ENCODE measurements at regions not wholly inside any gene's neighbourhood (a gene's known extent, or its start where the extent isn't known, plus 50 kb on each side); places are given as distances from the start of the nearest gene placed in this dataset.
"Not testable (repeated sequence)": the region's sequence is repeated elsewhere in the genome, so short reads cannot be mapped to it uniquely, and the experiment has no call there.

DNA sequence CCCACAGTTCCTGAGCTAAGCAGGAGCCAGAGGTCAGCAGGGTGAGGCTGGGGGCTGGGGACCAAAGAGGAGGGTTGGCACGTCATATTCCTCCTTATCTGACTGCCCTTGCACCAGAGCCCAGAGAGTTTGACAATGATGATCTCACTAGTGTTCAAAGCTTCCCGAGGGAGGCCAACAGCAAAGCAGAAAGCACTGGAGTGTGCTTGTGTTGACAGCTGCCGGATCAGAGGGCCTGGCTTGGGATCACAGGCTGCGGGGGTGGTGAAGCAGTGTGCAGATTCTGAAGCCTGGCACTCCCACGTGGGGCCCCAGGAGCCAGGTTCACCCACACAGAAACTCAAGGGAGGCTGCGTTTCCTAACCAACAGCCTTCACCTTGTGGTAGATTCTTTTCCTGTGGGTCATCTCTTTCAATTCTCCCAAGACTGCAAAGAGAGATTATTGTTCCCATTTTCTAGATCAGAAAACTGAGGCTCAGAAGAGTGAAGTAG is 89.8 kb downstream of the TRIM43 start:
- TF ChIP-seq, protein P1, sequence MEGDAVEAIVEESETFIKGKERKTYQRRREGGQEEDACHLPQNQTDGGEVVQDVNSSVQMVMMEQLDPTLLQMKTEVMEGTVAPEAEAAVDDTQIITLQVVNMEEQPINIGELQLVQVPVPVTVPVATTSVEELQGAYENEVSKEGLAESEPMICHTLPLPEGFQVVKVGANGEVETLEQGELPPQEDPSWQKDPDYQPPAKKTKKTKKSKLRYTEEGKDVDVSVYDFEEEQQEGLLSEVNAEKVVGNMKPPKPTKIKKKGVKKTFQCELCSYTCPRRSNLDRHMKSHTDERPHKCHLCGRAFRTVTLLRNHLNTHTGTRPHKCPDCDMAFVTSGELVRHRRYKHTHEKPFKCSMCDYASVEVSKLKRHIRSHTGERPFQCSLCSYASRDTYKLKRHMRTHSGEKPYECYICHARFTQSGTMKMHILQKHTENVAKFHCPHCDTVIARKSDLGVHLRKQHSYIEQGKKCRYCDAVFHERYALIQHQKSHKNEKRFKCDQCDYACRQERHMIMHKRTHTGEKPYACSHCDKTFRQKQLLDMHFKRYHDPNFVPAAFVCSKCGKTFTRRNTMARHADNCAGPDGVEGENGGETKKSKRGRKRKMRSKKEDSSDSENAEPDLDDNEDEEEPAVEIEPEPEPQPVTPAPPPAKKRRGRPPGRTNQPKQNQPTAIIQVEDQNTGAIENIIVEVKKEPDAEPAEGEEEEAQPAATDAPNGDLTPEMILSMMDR (IDR thresholded peaks at IDR 0.05; ENCODE audit: extremely low read depth in 1 of 2, insufficient read depth in 1 of 2, low read depth in 1 of 2, low read length in 2 of 2): not testable (repeated sequence)
- not testable (repeated sequence) for TF ChIP-seq POLR2AphosphoS5 (IDR thresholded peaks at IDR 0.05; ENCODE audit: insufficient read depth, low read depth, low read length); EZH2 (IDR thresholded peaks at IDR 0.05; ENCODE audit: borderline replicate concordance, low read depth, low read length, severe bottlenecking); POLR2A (IDR thresholded peaks at IDR 0.05; ENCODE audit: low read depth, low read length)

All from endothelial cell of umbilical vein (primary cell).